DMS153 treated with DMSO at 0.1 percent for 48 hours (cell line): ENCODE measurements at regions not wholly inside any gene's neighbourhood (a gene's known extent, or its start where the extent isn't known, plus 50 kb on each side); places are given as distances from the start of the nearest gene placed in this dataset.

Experiments
- DNase-seq: peaks from one replicate; lab custom pipeline; 2025; ENCODE audit not compliant: unreplicated experiment; lab: John Stamatoyannopoulos, UW

DNA sequence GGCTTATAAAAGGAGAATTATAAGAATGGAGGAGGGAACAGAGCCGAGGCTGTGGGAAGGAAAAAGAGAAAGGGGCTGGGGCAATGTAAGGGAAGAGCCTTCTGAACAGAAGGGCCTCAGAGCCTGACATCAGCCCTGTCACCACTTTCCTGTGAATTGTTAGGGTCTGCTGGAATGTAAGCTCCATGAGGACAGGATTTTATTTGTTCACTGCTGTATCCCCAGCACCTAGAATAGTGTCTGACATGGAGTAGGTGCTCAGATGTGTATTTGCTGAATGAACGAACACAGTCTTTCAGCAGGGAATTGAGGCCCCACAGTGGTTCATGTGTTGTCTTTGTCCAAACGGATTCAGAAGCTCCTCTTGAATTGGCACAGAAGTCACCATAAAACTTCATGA lies 251.5 kb downstream of the OPA1 start:
- no peak for DNase-seq

DNA sequence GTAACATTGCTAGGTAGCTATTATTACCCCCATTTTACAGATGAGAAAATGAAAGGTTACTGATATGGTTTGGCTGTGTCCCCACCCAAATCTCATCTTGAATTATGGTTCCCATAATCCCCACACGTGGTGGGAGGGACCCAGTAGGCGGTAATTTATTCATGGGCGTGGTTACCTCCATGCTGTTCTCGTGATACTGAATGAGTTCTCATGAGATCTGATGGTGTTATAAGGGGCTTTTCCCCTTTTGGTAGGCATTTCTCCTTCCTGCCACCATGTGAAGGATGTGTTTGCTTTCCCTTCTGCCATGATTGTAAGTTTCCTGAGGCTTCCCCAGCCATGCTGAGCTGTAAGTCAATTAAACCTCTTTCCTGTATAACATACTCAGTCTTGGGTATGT lies 252.1 kb downstream of the OPA1 start:
- no peak for DNase-seq

DNA sequence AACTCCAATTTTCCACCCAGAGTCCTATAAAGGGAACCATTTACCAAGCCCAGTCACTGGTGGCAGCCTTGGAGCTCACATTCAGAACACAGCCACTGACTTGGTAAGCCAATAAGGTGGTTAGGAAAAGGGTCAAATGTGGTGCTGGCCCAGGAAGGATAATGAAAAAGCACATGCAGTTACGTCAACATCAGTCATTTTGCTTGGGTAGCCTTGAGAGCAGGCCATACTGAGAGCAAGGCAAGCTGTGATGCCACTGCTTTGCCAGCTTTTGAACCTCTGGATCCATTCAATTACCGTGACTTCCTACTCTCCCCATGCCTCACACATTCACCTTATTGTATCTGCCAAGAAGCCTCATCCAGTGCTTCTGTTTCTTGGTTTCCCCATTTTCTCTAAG lies 253.6 kb downstream of the OPA1 start:
- DNase-seq, result no peak

DNA sequence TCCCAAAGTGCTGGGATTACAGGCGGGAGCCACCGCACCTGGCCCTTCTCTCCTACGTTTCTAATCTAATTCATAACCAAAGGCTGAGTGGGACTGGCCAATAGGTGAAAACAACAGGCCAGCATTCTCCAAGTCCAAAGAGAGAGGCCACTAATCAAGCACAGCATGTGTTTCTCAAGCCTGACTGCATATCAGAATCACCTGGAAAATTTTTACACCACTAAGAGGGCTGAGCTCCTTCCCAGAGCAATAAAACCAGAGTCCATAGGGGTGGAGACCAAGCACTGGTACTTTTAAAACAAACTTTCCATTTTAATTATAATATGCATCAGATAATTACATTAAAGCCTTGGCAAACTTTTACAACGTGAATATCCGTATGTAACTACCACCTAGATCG lies 254.4 kb downstream of the OPA1 start:
- DNase-seq, result no peak

DNA sequence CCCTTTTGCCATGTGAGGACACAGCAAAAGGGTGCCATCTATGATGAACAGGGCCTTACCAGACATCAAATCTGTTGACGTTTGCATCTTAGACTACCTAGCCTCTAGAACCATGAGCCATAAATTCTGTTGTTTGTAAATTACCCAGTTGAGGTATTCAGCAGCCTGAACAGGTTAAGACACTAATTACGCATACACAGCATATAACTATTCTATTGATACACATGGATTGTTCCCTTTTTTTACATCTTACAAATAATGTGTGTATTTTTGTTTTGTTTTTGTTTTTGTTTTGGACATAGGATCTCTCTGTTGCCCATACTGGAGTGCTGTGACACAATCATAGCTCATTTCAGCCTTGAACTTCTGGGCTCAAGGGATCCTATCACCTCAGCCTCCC lies 255.5 kb downstream of the OPA1 start:
- no peak for DNase-seq

DNA sequence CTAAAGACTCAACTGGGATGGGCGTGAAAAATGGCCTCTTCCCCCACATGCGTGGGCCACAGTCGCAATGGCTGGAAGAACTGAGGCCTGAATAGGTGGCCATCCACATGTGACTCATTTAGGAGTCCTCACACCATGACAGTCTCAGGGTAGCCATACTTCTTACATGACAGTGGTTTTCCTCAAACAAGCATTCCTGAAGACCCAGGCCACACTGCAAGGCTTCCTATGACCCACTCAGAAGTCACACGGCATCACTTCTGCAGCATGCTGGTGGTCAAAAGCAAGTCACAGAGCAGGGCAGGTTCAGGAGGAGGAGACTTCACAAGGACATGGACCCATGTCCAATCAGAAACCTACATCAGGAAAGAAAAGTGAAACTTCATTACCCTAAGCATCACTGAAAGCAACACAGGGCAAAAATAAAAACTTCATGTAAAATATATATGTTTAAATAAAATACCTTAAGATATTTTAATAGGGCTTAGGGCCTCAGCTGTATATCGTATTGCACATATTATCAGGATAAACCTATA lies 257.1 kb downstream of the OPA1 start:
- DNase-seq, result no peak

DNA sequence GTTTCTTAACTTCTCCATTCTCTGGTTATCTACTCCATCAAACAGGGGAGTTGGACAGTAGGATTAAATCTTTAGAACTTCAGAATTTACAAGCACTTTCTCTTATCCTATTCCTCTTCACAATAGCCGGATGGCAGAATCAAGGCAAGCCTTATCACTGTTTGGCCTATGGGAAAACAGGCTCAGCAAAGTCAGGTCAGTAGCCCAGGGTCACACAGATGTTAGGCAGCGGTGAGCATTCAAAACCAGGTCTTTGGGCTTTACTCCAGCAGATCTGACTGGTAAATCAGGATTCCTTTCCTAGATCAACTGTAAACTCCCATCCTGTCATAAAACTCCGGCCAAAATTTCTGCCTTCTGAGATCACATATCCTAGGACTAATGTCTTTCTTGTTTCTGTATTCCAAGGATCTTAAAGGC lies 258.4 kb downstream of the OPA1 start:
- DNase-seq, result no peak

DNA sequence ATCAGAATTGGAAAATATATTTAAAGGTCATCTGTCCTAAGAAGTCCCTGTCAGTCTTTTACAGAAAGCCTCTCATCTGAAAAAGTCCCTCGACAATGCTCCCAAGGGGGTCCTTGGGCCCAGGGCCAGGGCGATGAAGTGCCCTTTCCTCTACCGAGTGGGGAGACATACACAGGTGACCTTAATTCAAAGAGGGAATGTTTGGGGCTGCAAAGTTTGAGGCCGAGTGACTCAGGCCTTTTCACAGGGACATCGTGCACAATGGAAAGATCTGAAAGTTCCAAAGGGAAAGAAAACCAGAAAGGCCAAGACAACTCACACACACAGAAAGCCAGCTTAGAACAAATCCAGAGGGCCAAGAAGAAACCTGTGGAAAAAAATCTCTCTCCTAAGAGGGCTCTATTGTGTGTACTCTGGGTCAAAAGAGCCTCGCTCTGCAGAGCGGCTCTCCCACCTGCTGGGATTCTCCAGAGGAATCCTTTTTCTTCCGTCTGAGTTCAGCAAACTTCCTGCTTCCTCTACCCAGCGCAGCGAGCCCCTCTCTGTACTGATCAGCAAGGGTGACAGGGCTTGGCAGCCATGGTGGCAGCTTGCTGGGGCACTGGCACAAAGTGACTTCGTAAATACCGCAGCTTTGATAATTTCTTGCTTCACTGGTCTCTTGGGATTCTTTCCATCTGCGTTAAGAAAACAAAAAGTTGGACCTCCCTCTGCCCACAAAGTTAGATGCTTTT lies 259.1 kb downstream of the OPA1 start:
- DNase-seq, result no peak

DNA sequence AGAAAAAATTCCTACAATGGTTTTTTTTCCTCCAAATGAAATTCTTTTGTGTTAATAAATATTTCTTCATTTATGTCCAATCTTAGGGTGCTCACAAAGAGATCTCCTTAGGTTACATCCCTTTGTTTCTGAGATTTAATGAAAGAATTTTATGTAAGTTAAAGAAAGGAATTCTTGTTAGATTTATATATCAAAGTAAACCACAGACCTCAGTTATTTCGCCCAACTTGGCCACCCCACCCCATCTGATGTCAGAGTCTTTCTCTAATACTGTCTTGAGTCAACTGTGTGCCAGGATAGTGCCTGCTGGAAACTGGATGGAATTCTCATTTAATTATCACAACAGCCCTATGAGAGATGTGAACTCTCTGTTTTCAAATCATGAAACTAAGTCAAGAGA lies 259.9 kb downstream of the OPA1 start:
- no peak for DNase-seq

DNA sequence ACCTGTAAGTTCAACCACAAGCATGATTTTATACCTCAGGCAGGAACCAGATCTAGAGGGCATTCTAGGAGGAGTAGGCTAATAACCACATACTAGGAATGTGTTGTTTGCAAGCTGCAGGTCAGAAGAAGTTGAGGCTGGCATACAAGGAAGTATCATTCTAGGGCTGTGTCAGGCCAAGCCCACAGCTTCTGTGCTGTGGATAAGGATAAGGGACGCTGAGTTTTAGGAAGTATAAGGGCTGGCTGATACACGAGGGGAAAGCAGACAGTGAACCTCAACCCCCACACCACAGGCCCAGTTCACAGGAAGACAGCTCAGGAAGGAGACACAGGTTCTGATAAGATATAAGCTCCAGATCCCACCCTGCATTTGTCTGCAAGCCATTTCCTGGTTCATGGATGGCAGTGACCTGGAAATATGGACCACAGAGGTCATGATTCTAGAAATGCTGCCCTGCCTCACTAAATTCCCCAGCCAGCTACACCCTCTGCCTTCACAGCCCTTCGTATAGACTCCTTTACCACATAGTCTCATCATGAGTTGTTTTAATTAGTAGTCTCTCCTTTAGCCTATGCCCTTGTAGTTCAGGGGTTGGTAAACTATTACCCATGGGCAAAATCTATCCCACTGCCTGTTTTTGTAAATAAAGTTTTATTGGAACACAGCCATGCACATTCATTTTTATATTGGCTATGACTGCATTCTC lies 260.7 kb downstream of the OPA1 start:
- DNase-seq, result no peak

DNA sequence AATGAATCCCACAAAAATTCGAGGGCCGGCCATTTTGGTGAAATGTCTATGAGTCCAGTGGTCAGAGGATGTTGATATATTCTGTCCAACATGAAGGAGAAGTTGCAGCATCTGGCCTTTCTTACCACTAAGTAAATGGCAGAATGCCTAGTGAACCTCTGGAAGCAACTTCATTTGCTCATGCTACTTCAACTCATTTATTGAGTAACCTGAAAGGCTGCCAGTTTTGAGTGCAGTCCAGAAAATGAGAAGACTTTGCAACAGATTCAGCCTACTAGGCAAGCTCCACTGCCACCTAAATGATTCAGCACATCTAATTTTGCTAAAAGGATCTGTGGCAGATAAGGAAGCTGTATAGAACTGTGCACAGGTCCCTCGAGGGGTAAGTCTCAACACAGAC lies 265.0 kb downstream of the OPA1 start:
- no peak for DNase-seq

DNA sequence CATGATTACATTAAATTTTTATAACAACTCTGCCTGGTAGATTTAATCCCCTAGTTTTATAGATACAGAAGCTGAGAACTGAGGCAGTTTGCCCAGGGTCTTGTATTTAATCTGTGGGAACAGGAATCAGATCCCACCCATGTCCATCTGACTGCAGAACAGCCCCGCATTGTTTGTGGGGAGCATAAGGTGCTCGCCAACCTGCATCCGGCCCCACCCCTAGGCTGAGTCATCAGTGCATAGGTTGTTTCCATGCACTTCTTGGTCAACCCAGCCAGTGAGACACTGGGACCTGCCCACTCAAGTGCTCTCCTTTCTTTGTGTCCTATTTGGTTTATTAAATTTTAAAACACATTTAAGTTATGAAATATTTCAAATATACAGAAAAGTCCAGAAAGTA lies 266.2 kb downstream of the OPA1 start:
- DNase-seq, result no peak

DNA sequence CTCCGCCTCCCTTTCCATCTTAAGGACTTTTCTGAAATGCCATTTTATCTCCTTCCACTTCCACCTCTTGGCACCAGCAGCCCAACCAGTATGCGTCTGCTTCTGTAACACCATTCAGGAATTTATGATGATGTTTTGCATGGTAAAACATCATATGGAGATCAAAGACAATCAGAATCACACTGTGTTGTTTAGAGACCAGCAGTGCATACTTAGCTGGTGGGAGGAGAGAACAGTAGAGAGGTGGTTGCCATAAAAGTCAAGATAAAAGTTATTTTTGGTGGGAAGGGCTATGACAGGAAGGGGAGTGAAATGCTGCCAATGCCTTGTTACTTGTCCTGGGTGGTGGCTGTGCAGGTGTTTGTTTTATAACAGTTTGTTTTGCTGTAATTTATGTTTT lies 268.0 kb downstream of the OPA1 start:
- DNase-seq, result no peak

DNA sequence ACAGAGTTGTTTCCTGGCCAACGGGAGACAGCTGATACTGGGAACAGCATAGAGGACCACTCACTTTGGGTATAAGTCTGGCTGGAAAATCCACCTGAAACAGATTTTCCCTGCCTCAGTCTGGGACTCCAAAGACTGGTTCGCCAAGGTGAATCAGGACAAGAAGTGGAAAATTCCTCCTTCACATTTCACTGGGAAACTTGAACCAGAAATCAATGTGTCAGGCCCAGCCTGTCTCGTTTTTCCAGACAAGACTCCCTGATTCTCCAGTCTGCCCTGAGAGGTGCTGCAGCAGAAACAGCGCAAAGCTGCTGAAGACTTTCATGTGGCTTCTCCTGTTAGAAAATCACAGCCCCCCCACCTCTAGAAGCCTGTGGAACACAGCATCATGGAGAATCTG lies 269.8 kb downstream of the OPA1 start:
- no peak for DNase-seq

DNA sequence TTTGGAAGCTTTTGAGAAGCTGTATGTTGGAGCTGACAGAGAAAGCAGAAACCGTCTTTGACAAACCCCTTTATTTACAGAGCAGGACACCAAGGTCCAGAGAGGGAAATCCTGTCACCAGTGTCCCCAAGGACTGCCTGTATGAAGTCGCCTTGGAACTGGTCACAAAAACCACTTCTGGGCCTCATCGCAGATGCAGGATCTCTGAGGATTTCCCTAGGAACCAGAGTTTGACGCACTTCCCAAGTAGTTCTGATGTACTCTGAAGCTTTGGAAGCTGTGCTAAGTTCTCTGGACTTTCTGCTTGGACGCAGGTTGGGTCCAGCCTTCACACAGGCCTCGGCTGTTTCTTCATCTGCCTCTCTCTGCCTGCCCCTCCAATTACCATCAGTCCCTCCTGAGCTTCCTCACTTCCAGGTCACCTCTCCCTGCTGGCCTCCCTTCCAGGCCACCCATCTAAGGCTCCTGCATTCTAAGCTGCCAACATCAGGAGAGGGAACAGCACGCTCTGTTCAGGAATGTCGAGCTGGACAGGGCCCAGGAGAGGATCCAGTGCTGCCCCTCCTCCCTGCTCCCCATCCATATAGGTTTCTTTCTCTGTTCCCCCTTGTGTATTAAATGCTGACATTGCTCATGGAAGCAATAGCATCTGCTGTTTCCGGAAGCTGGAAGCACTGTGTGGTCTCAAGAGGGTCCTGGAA lies 270.8 kb downstream of the OPA1 start:
- DNase-seq, result no peak

DNA sequence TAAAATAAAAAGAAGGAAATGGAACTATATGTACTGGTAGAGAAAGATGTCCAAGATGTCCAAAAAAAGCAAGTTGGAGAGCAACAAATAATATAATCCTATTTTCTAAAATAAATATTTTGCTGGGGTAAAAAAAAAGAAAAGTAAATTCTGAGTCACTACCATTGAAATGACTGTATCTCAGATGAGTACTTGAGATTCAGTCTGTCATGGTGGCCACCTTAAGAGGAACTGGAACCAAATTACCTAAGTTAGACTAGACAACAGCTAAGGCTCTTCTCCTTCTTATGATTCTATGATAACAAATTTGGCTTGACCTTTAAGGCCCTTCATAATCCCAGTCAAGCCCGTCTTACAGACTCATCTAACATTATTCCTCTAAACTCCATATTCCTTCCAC lies 270.6 kb upstream of the HES1 start:
- DNase-seq, result no peak

DNA sequence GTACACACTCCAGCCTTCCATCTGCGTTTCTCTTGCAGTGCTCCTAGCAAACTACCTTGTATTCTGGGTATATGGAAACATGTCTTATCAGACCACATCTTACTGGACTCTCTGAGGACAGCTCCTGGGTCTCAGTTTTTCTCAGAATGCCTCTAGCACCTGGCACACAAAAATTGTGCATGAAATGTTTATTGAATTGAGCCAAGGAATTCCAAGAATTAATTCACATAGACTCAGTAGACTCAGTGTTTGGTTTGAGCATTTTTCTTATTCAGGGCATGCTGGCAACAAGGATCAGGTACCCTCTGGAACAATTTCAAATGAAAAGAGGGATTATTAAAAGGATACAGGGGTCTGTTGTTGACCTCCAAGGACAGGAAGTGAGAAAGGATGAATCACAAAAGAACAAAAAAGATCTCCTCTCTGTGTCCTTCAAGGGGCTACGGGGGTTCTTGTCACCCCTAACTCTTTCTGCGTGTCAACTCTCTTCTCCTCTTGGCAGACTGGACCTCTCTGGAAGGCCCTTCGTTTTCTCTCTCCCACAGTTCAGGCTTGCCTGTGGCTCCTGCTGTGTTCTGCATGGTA lies 270.0 kb upstream of the HES1 start:
- DNase-seq, result no peak

DNA sequence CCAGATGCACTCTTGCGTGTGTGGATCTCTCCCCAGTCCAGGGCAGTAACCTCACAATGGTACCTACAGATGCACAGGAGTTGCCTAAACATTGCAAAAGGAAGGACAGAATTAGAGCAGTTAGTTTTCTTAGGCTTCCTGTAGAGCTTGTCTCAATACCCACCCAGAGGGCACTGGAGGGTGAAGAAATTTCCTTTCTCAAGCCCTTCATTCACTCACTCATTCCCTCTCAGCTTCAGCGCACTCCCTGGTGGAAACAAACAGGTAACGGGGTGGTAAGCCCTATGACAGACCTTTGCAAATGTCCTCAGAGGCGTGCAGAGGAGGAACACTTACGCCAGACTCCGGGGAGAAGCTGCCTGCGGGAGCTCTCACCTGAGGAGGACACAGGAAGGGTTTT lies 267.4 kb upstream of the HES1 start:
- no peak for DNase-seq

DNA sequence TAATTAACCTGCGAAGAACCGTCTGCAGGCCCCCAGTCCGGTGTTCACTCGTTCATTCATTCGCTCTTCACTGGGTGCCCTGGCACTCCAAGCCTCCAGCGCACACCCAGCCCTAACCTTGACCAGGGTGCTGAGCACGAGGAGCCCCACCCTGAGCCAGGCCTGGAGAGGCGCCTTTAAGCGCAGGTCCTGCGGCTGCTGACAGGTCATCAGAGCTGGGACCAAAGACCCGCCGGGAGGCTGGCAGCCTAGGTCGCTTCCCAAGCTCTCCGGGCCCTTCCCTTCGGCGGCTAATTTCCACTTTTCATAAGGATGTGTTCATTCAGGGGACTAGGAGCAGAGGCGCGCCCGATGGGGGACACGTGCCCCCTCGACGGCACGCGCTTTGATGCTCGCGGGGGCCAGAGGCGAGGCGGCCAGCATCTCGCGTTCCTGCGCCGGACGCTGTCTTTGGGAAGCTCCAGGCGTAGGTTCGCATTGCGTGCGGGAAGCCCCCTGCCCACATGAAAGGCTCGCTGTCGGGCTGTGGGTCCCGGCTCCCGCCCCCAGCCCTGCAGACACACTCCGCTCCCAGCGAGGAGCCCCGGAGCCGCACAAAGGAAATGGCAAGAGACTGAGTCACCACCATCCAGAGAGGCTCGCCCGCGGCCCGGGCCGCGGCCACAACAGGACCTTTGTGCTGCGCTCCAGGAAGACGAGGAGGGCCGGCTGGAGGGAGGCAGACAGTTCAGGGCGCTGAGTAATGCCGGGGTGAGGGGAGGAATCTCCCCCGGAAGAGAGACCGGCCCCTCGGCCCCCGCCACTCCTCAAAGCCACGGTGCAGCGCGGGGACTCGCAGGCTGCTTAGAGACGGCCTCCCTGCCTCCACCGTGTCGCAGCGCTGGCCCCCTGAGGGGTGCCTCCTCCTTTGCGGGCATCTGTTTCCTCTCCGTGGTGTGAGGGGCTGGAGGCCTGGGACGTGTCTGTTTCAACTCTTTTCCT lies 266.4 kb upstream of the HES1 start:
- no peak for DNase-seq

DNA sequence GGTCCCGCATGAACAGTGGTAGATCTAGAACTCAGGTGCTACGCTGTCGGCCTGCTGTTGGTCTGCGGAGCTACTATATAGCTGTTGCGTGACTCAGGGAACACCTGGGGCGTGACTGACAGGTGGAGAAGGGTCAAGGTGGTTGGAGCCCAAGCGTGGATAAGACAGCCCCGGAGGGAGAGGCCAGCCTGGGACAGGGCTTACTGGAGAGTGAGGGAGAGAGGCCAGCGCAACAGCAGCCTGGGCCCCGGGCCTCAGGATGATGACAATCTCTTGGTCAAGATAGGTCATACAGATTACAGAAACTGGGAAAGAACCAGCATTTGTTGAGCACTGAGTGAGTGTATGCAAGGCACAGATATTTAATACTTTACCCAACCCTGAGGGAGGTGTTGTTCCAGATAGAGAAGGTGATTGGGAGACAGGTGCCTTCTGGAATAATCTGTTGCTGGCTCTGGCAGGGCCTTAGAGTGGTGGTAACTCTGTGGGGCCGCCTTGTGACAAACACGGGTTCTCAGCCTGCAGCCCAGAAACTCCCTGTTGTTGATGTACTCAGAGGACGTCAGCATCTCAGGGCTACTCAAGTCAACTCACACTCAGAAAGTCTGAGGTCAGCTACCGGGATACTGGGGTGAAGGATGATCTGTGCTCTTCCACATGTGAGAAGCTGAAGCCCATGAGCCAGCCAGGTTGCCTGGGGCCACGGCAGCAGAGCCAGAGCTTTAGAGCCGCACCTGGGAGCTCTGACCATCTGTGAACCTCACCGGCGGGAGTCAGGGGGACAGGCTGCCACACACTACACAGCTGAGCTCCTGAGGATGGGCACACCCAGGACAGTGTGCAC lies 265.4 kb upstream of the HES1 start:
- DNase-seq, result no peak
